ENCODE measurements at regions not wholly inside any gene's neighbourhood (a gene's known extent, or its start where the extent isn't known, plus 50 kb on each side); places are given as distances from the start of the nearest gene placed in this dataset.

- no peak for DNase-seq
- no peaks in the 10 kb centered on the region for H3K36me3 Mint-ChIP-seq (ENCODE audit: unreplicated experiment)
- peaks cover 3% of the 10 kb centered on the region for H3K27me3 Mint-ChIP-seq (ENCODE audit: unreplicated experiment)
- H3K9me3 Mint-ChIP-seq (ENCODE audit: unreplicated experiment) = peaks cover 2% of the 10 kb centered on the region
- no peak overlapping the region for H3K4me3 Mint-ChIP-seq (ENCODE audit: unreplicated experiment)
- H3K4me1 Mint-ChIP-seq (ENCODE audit: low read depth, unreplicated experiment) = no peaks in the 10 kb centered on the region
- TF ChIP-seq CTCF (IDR thresholded peaks at IDR 0.05; ENCODE audit: partially characterized antibody, unreplicated experiment) = no peak
- H3K27ac Mint-ChIP-seq (ENCODE audit: unreplicated experiment) = no peak overlapping the region
These were observed 109.2 kb upstream of the WSCD2 start for GRCh38 chr12:108019862-108020261.

- TF ChIP-seq CTCF (IDR thresholded peaks at IDR 0.05; ENCODE audit: partially characterized antibody, unreplicated experiment) = no peak
- Mint-ChIP-seq H3K36me3 (ENCODE audit: unreplicated experiment) (no peaks in the 10 kb centered on the region), H3K27me3 (ENCODE audit: unreplicated experiment) (peaks cover 3% of the 10 kb centered on the region), H3K4me1 (ENCODE audit: low read depth, unreplicated experiment) (no peaks in the 10 kb centered on the region), H3K4me3 (ENCODE audit: unreplicated experiment) (no peak overlapping the region), H3K9me3 (ENCODE audit: unreplicated experiment) (peaks cover 2% of the 10 kb centered on the region), H3K27ac (ENCODE audit: unreplicated experiment) (no peak overlapping the region)
- DNase-seq = no peak
These were observed 107.9 kb upstream of the WSCD2 start for GRCh38 chr12:108021141-108021540.

- H3K27ac Mint-ChIP-seq (ENCODE audit: unreplicated experiment) = no peak overlapping the region
- no peaks in the 10 kb centered on the region for H3K36me3 Mint-ChIP-seq (ENCODE audit: unreplicated experiment)
- no peak for TF ChIP-seq CTCF (IDR thresholded peaks at IDR 0.05; ENCODE audit: partially characterized antibody, unreplicated experiment)
- no peaks in the 10 kb centered on the region for H3K27me3 Mint-ChIP-seq (ENCODE audit: unreplicated experiment)
- peaks cover 2% of the 10 kb centered on the region for H3K9me3 Mint-ChIP-seq (ENCODE audit: unreplicated experiment)
- no peak overlapping the region for H3K4me3 Mint-ChIP-seq (ENCODE audit: unreplicated experiment)
- DNase-seq = no peak
- no peaks in the 10 kb centered on the region for H3K4me1 Mint-ChIP-seq (ENCODE audit: low read depth, unreplicated experiment)
These were observed 107.1 kb upstream of the WSCD2 start for GRCh38 chr12:108021949-108022522.

- no peaks in the 10 kb centered on the region for H3K36me3 Mint-ChIP-seq (ENCODE audit: unreplicated experiment)
- no peak for DNase-seq
- H3K27me3 Mint-ChIP-seq (ENCODE audit: unreplicated experiment) = no peaks in the 10 kb centered on the region
- no peak for TF ChIP-seq CTCF (IDR thresholded peaks at IDR 0.05; ENCODE audit: partially characterized antibody, unreplicated experiment)
- H3K4me3 Mint-ChIP-seq (ENCODE audit: unreplicated experiment) = no peak overlapping the region
- H3K9me3 Mint-ChIP-seq (ENCODE audit: unreplicated experiment) = peaks cover 3% of the 10 kb centered on the region
- no peak overlapping the region for H3K27ac Mint-ChIP-seq (ENCODE audit: unreplicated experiment)
- H3K4me1 Mint-ChIP-seq (ENCODE audit: low read depth, unreplicated experiment) = no peaks in the 10 kb centered on the region
These were observed 99.8 kb upstream of the WSCD2 start for GRCh38 chr12:108029051-108029835.

GRCh38 chr12:108033090-108033489 lies 96.0 kb upstream of the WSCD2 start:
- H3K4me1 Mint-ChIP-seq (ENCODE audit: low read depth, unreplicated experiment) = no peaks in the 10 kb centered on the region
- peaks cover 3% of the 10 kb centered on the region for H3K9me3 Mint-ChIP-seq (ENCODE audit: unreplicated experiment)
- no peak for DNase-seq

More at GRCh38 chr12:108033090-108033489, 96.0 kb upstream of the WSCD2 start:
- Mint-ChIP-seq H3K27me3 (ENCODE audit: unreplicated experiment) (no peaks in the 10 kb centered on the region), H3K27ac (ENCODE audit: unreplicated experiment) (no peak overlapping the region), H3K36me3 (ENCODE audit: unreplicated experiment) (peaks cover 4% of the 10 kb centered on the region), H3K4me3 (ENCODE audit: unreplicated experiment) (no peak overlapping the region)
- TF ChIP-seq CTCF (IDR thresholded peaks at IDR 0.05; ENCODE audit: partially characterized antibody, unreplicated experiment) = no peak

Measured in glutamatergic neuron (in vitro differentiated cells).